ENCODE measurements at regions not wholly inside any gene's neighbourhood (a gene's known extent, or its start where the extent isn't known, plus 50 kb on each side); places are given as distances from the start of the nearest gene placed in this dataset.

- TF ChIP-seq CTCF (IDR thresholded peaks at IDR 0.05), result no peak
- Mint-ChIP-seq H3K4me3 (no peak overlapping the region), H3K27ac (no peak overlapping the region), H3K27me3 (peaks cover 48% of the 10 kb centered on the region), H3K36me3 (ENCODE audit: low read depth) (no peaks in the 10 kb centered on the region), H3K4me1 (ENCODE audit: low read depth) (no peaks in the 10 kb centered on the region), H3K9me3 (peaks cover 14% of the 10 kb centered on the region)
- ATAC-seq (ENCODE audit: poor library complexity) (no peak), DNase-seq (no peak)
- no peak overlapping the region for H3K4me3 ChIP-seq (ENCODE audit: low read length)
- ChIA-PET POLR2A (no interaction called here), CTCF (no interaction called here)
- H3K4me1 ChIP-seq (ENCODE audit: insufficient read depth, low read length), result no peaks in the 10 kb centered on the region
- no peak overlapping the region for H3K27ac ChIP-seq (ENCODE audit: low read depth in 1 of 2, low read length in 2 of 2)
- H3K9me3 ChIP-seq (ENCODE audit: control insufficient read depth in 1 of 2, insufficient read depth in 1 of 2, low read length in 2 of 2), result peaks cover 13 to 17% of the 10 kb centered on the region in 2 experiments
- no peaks in the 10 kb centered on the region for H3K27me3 ChIP-seq (ENCODE audit: control insufficient read depth in 1 of 2, insufficient read depth in 2 of 2, low read length in 2 of 2)
- intact Hi-C loops (cut with DNase I, micrococcal nuclease), result no loop called here
- H3K36me3 ChIP-seq (ENCODE audit: insufficient read depth, low read length), result no peaks in the 10 kb centered on the region
These were observed 78.5 kb upstream of the CAMK1G start for GRCh38 chr1:209505044-209505443.

GRCh38 chr1:209506101-209506500 lies 77.4 kb upstream of the CAMK1G start:
- ATAC-seq (ENCODE audit: poor library complexity) (no peak), DNase-seq (no peak)
- Histone ChIP-seq H3K27me3 (ENCODE audit: control insufficient read depth in 1 of 2, insufficient read depth in 2 of 2, low read length in 2 of 2) (no peaks in the 10 kb centered on the region), H3K27ac (ENCODE audit: low read depth in 1 of 2, low read length in 2 of 2) (no peak overlapping the region), H3K36me3 (ENCODE audit: insufficient read depth, low read length) (no peaks in the 10 kb centered on the region), H3K4me3 (ENCODE audit: low read length) (no peak overlapping the region), H3K9me3 (ENCODE audit: control insufficient read depth in 1 of 2, insufficient read depth in 1 of 2, low read length in 2 of 2) (peaks cover 8 to 13% of the 10 kb centered on the region in 2 experiments), H3K4me1 (ENCODE audit: insufficient read depth, low read length) (no peaks in the 10 kb centered on the region)
- TF ChIP-seq CTCF (IDR thresholded peaks at IDR 0.05), result no peak
- no peaks in the 10 kb centered on the region for H3K4me1 Mint-ChIP-seq (ENCODE audit: low read depth)
- intact Hi-C loops (cut with DNase I, micrococcal nuclease), result no loop called here
- peaks cover 46% of the 10 kb centered on the region for H3K27me3 Mint-ChIP-seq
- peaks cover 4% of the 10 kb centered on the region for H3K9me3 Mint-ChIP-seq
- H3K36me3 Mint-ChIP-seq (ENCODE audit: low read depth), result no peaks in the 10 kb centered on the region
- H3K4me3 Mint-ChIP-seq, result no peak overlapping the region
- POLR2A ChIA-PET, result no interaction called here
- CTCF ChIA-PET, result no interaction called here
- no peak overlapping the region for H3K27ac Mint-ChIP-seq

DNA sequence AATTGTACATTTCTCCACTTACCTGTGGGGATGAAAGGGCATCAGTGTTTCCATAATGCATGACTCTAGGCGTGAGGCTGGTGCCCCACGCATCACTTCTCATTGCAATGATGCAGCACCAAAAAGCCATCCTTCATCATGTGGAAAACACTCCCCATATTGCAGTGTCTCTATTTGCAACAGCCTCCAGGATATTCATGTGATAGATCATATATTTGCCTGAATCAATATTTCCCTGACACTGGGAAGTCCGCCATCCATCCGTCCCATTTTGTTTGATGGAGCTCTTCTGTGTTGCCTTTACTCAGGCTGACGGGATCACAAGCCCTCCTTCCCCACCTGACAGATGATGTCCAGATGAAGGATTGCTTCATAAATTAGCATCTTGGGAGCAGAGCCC lies 74.5 kb upstream of the CAMK1G start:
- DNase-seq, result no peak
- H3K9me3 ChIP-seq (ENCODE audit: control insufficient read depth in 1 of 2, insufficient read depth in 1 of 2, low read length in 2 of 2), result no peaks in the 10 kb centered on the region
- Mint-ChIP-seq H3K27ac (no peak overlapping the region), H3K4me3 (no peak overlapping the region), H3K27me3 (peaks cover 38% of the 10 kb centered on the region), H3K9me3 (peaks cover 2% of the 10 kb centered on the region), H3K4me1 (ENCODE audit: low read depth) (no peaks in the 10 kb centered on the region), H3K36me3 (ENCODE audit: low read depth) (no peaks in the 10 kb centered on the region)
- ChIA-PET CTCF (no interaction called here), POLR2A (no interaction called here)
- TF ChIP-seq CTCF (IDR thresholded peaks at IDR 0.05), result no peak
- peaks cover 4 to 5% of the 10 kb centered on the region in 2 experiments for H3K27me3 ChIP-seq (ENCODE audit: control insufficient read depth in 1 of 2, insufficient read depth in 2 of 2, low read length in 2 of 2)
- H3K4me1 ChIP-seq (ENCODE audit: insufficient read depth, low read length), result no peaks in the 10 kb centered on the region
- ATAC-seq (ENCODE audit: poor library complexity), result no peak
- no peak overlapping the region for H3K27ac ChIP-seq (ENCODE audit: low read depth in 1 of 2, low read length in 2 of 2)
- H3K4me3 ChIP-seq (ENCODE audit: low read length), result no peak overlapping the region
- intact Hi-C loops (cut with DNase I, micrococcal nuclease), result no loop called here
- no peaks in the 10 kb centered on the region for H3K36me3 ChIP-seq (ENCODE audit: insufficient read depth, low read length)
